Activated naive CD8-positive, alpha-beta T cell (primary cell): ENCODE measurements at regions not wholly inside any gene's neighbourhood (a gene's known extent, or its start where the extent isn't known, plus 50 kb on each side); places are given as distances from the start of the nearest gene placed in this dataset.
"Not testable (repeated sequence)": the region's sequence is repeated elsewhere in the genome, so short reads cannot be mapped to it uniquely, and the experiment has no call there.

Source experiments
- H3K27ac Mint-ChIP-seq: one replicate; pipeline ENCODE4 v1.8.0; 2021; ENCODE audit warnings: mixed read lengths
- H3K27me3 Mint-ChIP-seq: one replicate; pipeline ENCODE4 v1.8.0; 2021; ENCODE audit warnings: mixed read lengths
- H3K36me3 Mint-ChIP-seq: one replicate; pipeline ENCODE4 v1.8.0; 2021; ENCODE audit warnings: mixed read lengths
- H3K4me1 Mint-ChIP-seq: one replicate; pipeline ENCODE4 v1.8.0; 2021; ENCODE audit warnings: low read depth, mixed read lengths
- H3K4me3 Mint-ChIP-seq: one replicate; pipeline ENCODE4 v1.8.0; 2021; ENCODE audit warnings: mild to moderate bottlenecking, mixed read lengths
- H3K9me3 Mint-ChIP-seq: one replicate; pipeline ENCODE4 v1.8.0; 2021; ENCODE audit warnings: low read depth, mixed read lengths

DNA sequence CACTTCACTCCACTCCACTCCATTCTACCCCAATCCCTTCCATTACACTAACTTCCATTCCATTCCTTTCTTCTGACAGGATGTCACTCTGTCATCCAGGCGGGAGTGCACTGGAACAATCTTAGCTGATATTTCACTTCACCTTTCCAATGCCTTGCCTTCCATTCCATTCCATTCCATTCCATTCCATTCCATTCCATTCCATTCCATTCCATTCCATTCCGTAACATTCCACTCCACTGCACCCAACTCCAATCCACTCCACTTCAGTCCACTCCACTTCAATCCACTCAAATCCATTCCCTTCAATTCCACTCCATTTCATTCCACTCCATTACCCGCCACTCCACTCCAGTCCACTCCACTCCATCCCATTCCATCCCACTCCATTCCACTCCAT is 1099.4 kb downstream of the TSPY10 start:
- no peaks in the 10 kb centered on the region for H3K4me1 Mint-ChIP-seq
- H3K4me3 Mint-ChIP-seq: no peak overlapping the region
- no peak overlapping the region for H3K27ac Mint-ChIP-seq
- peaks cover 2% of the 10 kb centered on the region for H3K9me3 Mint-ChIP-seq
- H3K27me3 Mint-ChIP-seq: no peaks in the 10 kb centered on the region
- peaks cover 4% of the 10 kb centered on the region for H3K36me3 Mint-ChIP-seq

- not testable (repeated sequence) for H3K9me3 Mint-ChIP-seq, H3K27me3 Mint-ChIP-seq, H3K4me1 Mint-ChIP-seq, H3K4me3 Mint-ChIP-seq, H3K27ac Mint-ChIP-seq, H3K36me3 Mint-ChIP-seq
Observed at GRCh38 chrY:10648813-10649212, 1121.1 kb downstream of the TSPY10 start.

GRCh38 chrY:10657120-10657519 is 1129.4 kb downstream of the TSPY10 start:
- H3K9me3 Mint-ChIP-seq: peaks cover 28% of the 10 kb centered on the region
- H3K27me3 Mint-ChIP-seq, H3K36me3 Mint-ChIP-seq, H3K4me3 Mint-ChIP-seq, H3K4me1 Mint-ChIP-seq, H3K27ac Mint-ChIP-seq: not testable (repeated sequence)

DNA sequence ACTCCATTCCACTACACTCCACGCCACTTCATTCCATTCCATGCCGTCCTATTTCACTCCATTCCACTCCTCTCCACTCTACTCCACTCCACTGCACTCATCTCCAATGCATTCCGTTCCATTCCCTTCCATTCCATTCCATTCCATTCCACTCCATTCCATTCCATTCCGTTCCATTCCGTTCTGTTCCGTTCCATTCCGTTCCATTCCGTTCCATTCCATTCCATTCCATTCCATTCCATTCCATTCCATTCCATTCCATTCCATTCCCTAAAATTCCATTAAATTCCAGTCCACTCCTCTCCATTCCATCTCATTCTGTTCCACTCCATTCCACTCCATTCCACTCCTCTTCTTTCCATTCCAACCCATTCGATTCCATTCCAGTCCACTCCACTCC is 1139.1 kb downstream of the TSPY10 start:
- Mint-ChIP-seq H3K9me3 (peaks cover 20% of the 10 kb centered on the region), H3K4me3 (no peak overlapping the region), H3K4me1 (no peaks in the 10 kb centered on the region), H3K27me3 (no peaks in the 10 kb centered on the region), H3K36me3 (peaks cover 18% of the 10 kb centered on the region), H3K27ac (no peak overlapping the region)

DNA sequence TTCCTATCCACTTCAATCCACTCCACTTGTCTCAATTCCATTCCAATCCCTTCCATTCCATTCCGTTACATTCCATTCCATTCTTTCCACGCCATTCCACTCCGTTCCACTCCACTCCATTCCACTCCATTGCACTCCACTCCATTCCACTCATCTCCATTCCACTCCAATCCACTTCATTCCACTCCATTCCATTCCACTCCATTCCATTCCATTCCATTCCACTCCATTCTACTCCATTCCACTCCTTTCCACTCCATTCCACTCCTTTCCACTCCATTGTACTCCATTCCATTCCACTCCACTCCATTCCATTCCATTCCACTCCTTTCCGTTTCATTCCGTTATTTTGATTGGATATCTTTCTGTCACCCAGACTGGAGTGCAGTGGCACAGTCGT is 1158.7 kb downstream of the TSPY10 start:
- Mint-ChIP-seq H3K27me3 (no peaks in the 10 kb centered on the region), H3K9me3 (peaks cover 60% of the 10 kb centered on the region), H3K4me3 (no peak overlapping the region), H3K36me3 (peaks cover 11% of the 10 kb centered on the region), H3K4me1 (no peaks in the 10 kb centered on the region), H3K27ac (no peak overlapping the region)
